BE2C (cell line): ENCODE measurements at regions not wholly inside any gene's neighbourhood (a gene's known extent, or its start where the extent isn't known, plus 50 kb on each side); places are given as distances from the start of the nearest gene placed in this dataset.

Experiments used
- DNase-seq: peaks from one replicate; pipeline ENCODE4 v3.0.0-alpha.2; 2020
- H3K27me3 ChIP-seq: fragments of 250-450 bp; sonication (Bioruptor Pico); 2 replicates; pipeline ENCODE4 v1.5.1; 2020; ENCODE audit warnings: mild to moderate bottlenecking
- H3K36me3 ChIP-seq: fragments of 250-450 bp; sonication (Bioruptor Pico); 2 replicates; pipeline ENCODE4 v1.5.1; 2020; ENCODE audit warnings: mild to moderate bottlenecking
- H3K4me1 ChIP-seq: fragments of 250-450 bp; sonication (Bioruptor Pico); 2 replicates; pipeline ENCODE4 v1.5.1; 2020
- H3K4me3 ChIP-seq: 2 replicates; pipeline ENCODE4 v1.5.1; 2011; ENCODE audit warnings: low read depth, low read length
- H3K9me3 ChIP-seq: fragments of 250-450 bp; sonication (Bioruptor Pico); 2 replicates; pipeline ENCODE4 v1.5.1; 2020
- TF ChIP-seq, protein P1 (sequence below): IDR thresholded peaks from 2 replicates; pipeline ENCODE4 v1.5.1; 2012; ENCODE audit warnings: mild to moderate bottlenecking, low read depth, low read length

DNA sequence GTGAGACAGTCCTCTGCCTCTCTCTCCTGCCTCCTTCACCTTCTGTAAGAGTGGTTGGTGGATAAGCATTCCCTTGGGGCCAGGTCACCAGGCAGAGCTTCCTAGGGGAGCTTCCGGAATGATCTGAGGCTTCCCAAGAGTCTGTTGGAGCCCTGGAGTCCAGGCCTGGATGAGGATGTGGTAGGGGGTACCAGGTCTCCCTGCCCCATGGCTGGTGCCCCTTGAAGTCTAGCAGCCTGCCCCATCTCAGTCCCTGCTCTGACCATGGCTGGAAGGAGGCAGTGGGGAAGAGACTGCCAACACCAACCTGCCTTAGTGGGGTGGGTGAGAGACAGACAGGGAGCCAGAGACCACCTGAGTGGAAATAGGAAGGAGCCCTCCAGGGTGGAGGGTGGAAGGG lies 1316.9 kb downstream of the UQCRFS1 start:
- TF ChIP-seq, protein P1, sequence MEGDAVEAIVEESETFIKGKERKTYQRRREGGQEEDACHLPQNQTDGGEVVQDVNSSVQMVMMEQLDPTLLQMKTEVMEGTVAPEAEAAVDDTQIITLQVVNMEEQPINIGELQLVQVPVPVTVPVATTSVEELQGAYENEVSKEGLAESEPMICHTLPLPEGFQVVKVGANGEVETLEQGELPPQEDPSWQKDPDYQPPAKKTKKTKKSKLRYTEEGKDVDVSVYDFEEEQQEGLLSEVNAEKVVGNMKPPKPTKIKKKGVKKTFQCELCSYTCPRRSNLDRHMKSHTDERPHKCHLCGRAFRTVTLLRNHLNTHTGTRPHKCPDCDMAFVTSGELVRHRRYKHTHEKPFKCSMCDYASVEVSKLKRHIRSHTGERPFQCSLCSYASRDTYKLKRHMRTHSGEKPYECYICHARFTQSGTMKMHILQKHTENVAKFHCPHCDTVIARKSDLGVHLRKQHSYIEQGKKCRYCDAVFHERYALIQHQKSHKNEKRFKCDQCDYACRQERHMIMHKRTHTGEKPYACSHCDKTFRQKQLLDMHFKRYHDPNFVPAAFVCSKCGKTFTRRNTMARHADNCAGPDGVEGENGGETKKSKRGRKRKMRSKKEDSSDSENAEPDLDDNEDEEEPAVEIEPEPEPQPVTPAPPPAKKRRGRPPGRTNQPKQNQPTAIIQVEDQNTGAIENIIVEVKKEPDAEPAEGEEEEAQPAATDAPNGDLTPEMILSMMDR, result no peak
- Histone ChIP-seq H3K36me3 (no peaks in the 10 kb centered on the region), H3K4me1 (no peaks in the 10 kb centered on the region), H3K9me3 (no peaks in the 10 kb centered on the region; the same call in 1 of the 2 replicates), H3K27me3 (no peaks in the 10 kb centered on the region), H3K4me3 (no peak overlapping the region)
- no peak for DNase-seq

DNA sequence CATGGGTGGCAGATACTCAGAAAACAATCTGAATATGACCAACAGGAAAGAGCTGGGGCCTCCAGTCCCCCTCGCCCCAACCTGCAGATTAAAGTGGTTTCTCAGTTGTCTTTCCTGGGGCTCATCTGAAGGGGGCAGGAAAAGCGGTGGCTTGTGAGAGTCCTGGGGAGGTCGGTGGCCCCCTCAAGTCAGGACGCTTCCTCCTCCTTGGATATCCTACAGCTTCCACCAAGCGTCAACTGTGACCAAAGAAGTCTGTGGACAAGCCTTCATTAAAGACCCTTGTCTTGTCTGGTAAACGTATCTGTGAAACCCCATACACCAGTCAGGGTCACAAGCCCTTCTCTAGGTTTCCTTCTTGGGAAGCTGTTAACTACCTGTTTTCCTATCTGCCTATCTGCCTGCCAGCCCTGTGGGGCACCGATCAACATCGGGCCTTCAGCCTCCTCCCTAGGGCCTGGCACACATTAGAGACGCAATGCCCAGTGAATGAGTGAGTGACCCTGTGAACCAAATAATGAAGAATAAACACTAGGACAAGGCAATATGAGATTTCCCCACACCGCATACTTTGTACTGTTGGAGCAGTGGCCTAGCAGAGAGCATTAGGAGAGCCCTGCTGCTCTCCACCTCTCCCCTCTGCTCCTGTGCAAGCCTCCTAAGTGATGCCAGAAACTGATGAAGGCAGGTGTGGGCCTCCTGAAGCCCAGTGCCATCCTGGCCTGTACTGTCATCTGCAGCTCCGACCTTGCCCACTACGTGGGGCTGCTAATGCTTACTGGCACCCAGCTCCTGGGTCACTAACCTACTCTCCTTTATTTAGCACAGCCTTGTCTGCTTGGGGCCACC lies 1317.8 kb downstream of the UQCRFS1 start:
- DNase-seq, result no peak
- TF ChIP-seq, protein P1, result no peak
- no peaks in the 10 kb centered on the region; the same call in 1 of the 2 replicates for H3K9me3 ChIP-seq
- no peaks in the 10 kb centered on the region for H3K27me3 ChIP-seq
- no peaks in the 10 kb centered on the region for H3K36me3 ChIP-seq
- H3K4me1 ChIP-seq, result no peaks in the 10 kb centered on the region
- H3K4me3 ChIP-seq, result no peak overlapping the region

DNA sequence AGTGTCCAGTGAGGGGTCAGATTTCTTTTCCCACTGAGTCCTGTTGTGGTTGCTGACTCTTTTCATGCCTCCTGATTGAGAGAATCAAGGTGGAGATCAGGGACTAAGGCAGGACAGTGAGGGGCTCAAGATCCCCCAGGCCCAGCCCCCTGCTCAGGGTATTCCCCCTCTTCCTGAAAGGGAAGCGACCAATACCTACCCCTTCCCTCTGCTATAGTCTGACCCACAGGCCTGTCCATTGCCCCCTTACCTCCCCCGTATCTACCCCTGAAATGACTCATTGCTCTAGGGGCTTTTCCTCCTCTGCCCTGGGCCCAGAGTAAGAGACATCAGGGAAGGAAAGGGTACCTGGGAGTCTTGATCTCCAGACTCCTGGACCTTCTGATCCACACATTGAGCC lies 1320.5 kb downstream of the UQCRFS1 start:
- Histone ChIP-seq H3K27me3 (no peaks in the 10 kb centered on the region), H3K4me3 (no peak overlapping the region), H3K36me3 (no peaks in the 10 kb centered on the region), H3K9me3 (no peaks in the 10 kb centered on the region; the same call in 1 of the 2 replicates), H3K4me1 (no peaks in the 10 kb centered on the region)
- TF ChIP-seq, protein P1, result no peak
- no peak for DNase-seq

DNA sequence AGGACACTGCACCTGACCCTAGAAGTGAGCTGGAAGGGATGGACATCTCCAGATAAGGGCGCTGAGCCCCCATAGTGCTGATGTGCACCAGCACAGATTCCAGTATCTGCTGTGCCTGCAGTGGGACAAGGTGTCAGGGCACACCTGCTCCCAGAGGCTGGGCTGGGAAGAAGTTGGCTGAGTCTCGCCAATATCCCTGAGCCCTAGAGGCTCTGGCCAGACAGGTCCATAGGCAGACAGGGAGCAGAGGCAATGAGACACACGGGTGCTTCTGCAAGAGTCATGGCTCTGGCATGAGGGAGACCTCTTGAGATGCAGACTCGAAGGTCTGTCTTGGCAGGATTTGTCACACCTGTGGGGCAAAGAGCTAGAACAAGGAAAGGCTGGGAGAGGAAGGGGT lies 1321.5 kb downstream of the UQCRFS1 start:
- Histone ChIP-seq H3K4me1 (no peaks in the 10 kb centered on the region), H3K9me3 (no peaks in the 10 kb centered on the region; the same call in 1 of the 2 replicates), H3K27me3 (no peaks in the 10 kb centered on the region), H3K4me3 (no peak overlapping the region), H3K36me3 (no peaks in the 10 kb centered on the region)
- TF ChIP-seq, protein P1, result no peak
- no peak for DNase-seq

DNA sequence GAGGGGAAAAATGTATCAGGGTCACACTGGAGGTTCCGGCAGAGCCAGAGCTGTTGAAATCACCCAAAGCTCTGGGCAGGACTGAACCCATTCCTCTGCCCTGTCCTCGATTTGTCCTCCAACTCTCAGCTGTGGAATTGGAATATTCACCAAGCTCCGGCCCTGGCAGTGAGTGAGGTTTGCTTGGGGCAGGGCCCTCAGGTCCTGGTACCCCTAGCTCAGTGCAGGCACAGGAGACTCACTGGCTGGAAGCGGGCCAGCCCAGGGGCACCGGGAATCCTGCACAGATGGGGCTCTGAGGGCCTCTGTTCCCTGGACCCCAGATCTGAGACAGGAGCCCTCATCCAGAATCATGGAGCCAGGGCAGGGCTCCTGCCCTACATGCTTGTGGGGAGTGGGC lies 1322.3 kb downstream of the UQCRFS1 start:
- TF ChIP-seq, protein P1, result no peak
- H3K4me1 ChIP-seq, result no peaks in the 10 kb centered on the region
- no peak for DNase-seq
- H3K9me3 ChIP-seq, result no peaks in the 10 kb centered on the region; the same call in 1 of the 2 replicates
- no peak overlapping the region for H3K4me3 ChIP-seq
- H3K36me3 ChIP-seq, result no peaks in the 10 kb centered on the region
- H3K27me3 ChIP-seq, result no peaks in the 10 kb centered on the region

DNA sequence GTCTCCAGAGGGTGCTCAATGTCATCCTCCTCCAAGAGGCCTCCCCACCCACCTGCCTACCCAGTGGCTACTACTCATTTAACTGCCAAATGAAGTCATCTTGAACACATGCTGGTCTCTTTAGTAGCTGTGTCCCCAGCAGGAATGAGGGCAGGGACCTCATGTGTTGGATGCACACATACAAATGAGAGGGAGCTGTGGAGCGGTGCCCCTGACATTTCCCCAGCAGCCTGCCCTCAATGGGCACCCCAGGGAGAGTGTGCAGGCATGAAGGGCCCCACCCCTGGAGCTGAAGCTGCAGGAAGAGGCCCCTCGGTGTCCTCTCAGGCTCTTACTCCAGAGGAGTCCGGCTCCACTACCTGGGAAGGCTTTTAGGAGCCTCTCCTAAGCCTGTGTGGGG lies 1322.7 kb downstream of the UQCRFS1 start:
- Histone ChIP-seq H3K4me3 (no peak overlapping the region), H3K27me3 (no peaks in the 10 kb centered on the region), H3K9me3 (no peaks in the 10 kb centered on the region; the same call in 1 of the 2 replicates), H3K36me3 (no peaks in the 10 kb centered on the region), H3K4me1 (no peaks in the 10 kb centered on the region)
- TF ChIP-seq, protein P1, result no peak
- no peak for DNase-seq
